Activated naive CD8-positive, alpha-beta T cell (primary cell): ENCODE measurements at regions not wholly inside any gene's neighbourhood (a gene's known extent, or its start where the extent isn't known, plus 50 kb on each side); places are given as distances from the start of the nearest gene placed in this dataset.
"Not testable (repeated sequence)": the region's sequence is repeated elsewhere in the genome, so short reads cannot be mapped to it uniquely, and the experiment has no call there.

Experiments
- H3K27ac Mint-ChIP-seq: one replicate; pipeline ENCODE4 v1.8.0; 2021; ENCODE audit warnings: mixed read lengths
- H3K27me3 Mint-ChIP-seq: one replicate; pipeline ENCODE4 v1.8.0; 2021; ENCODE audit warnings: mixed read lengths
- H3K36me3 Mint-ChIP-seq: one replicate; pipeline ENCODE4 v1.8.0; 2021; ENCODE audit warnings: mixed read lengths
- H3K4me1 Mint-ChIP-seq: one replicate; pipeline ENCODE4 v1.8.0; 2021; ENCODE audit warnings: low read depth, mixed read lengths
- H3K4me3 Mint-ChIP-seq: one replicate; pipeline ENCODE4 v1.8.0; 2021; ENCODE audit warnings: mild to moderate bottlenecking, mixed read lengths
- H3K9me3 Mint-ChIP-seq: one replicate; pipeline ENCODE4 v1.8.0; 2021; ENCODE audit warnings: low read depth, mixed read lengths

DNA sequence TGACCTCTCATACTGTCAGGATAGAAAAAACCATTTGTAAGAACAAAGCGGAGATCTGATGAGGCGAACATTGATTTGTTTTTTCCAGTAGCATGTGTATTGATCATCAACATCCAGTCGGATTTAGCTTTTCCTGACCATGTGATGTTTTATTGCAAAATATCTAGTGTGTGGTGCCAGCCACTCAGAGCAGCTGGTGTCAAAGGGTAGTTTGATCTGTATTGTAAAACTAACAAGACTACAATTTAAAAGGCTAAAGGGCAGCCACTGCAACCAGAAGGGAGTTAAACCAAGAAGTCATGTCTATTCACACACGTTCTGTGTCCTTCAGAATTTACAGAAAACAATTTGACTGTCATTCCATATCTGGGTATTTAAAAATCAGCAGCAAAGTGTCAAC, 719.0 kb upstream of the FRG1 start:
- Mint-ChIP-seq H3K4me1 (no peaks in the 10 kb centered on the region), H3K27ac (no peak overlapping the region), H3K27me3 (no peaks in the 10 kb centered on the region), H3K9me3 (peaks cover 4% of the 10 kb centered on the region), H3K36me3 (no peaks in the 10 kb centered on the region), H3K4me3 (no peak overlapping the region)

GRCh38 chr4:189228726-189229125, 711.9 kb upstream of the FRG1 start:
- Mint-ChIP-seq H3K4me1 (no peaks in the 10 kb centered on the region), H3K9me3 (no peaks in the 10 kb centered on the region), H3K4me3 (no peak overlapping the region), H3K36me3 (no peaks in the 10 kb centered on the region), H3K27ac (no peak overlapping the region), H3K27me3 (no peaks in the 10 kb centered on the region)

GRCh38 chr4:189232274-189232673, 708.4 kb upstream of the FRG1 start:
- no peaks in the 10 kb centered on the region for H3K27me3 Mint-ChIP-seq
- H3K27ac Mint-ChIP-seq = no peak overlapping the region
- H3K4me3 Mint-ChIP-seq = no peak overlapping the region
- no peaks in the 10 kb centered on the region for H3K36me3 Mint-ChIP-seq
- H3K4me1 Mint-ChIP-seq = no peaks in the 10 kb centered on the region
- no peaks in the 10 kb centered on the region for H3K9me3 Mint-ChIP-seq

GRCh38 chr4:189233754-189234153, 706.9 kb upstream of the FRG1 start:
- not testable (repeated sequence) for H3K27me3 Mint-ChIP-seq, H3K27ac Mint-ChIP-seq, H3K4me1 Mint-ChIP-seq, H3K4me3 Mint-ChIP-seq, H3K36me3 Mint-ChIP-seq, H3K9me3 Mint-ChIP-seq

DNA sequence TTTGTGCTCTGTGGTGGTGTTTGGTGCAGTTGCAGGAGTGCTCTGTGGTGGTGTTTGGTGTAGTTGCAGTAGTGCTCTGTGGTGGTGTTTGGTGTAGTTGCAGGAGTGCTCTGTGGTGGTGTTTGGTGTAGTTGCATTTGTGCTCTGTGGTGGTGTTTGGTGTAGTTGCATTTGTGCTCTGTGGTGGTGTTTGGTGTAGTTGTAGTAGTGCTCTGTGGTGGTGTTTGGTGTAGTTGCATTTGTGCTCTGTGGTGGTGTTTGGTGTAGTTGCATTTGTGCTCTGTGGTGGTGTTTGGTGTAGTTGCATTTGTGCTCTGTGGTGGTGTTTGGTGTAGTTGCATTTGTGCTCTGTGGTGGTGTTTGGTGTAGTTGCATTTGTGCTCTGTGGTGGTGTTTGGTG, 705.7 kb upstream of the FRG1 start:
- not testable (repeated sequence) for H3K4me3 Mint-ChIP-seq, H3K36me3 Mint-ChIP-seq, H3K27ac Mint-ChIP-seq, H3K27me3 Mint-ChIP-seq, H3K4me1 Mint-ChIP-seq, H3K9me3 Mint-ChIP-seq

- no peaks in the 10 kb centered on the region for H3K36me3 Mint-ChIP-seq
- no peak overlapping the region for H3K4me3 Mint-ChIP-seq
- H3K9me3 Mint-ChIP-seq = no peaks in the 10 kb centered on the region
- H3K4me1 Mint-ChIP-seq = no peaks in the 10 kb centered on the region
- H3K27me3 Mint-ChIP-seq = no peaks in the 10 kb centered on the region
- no peak overlapping the region for H3K27ac Mint-ChIP-seq
Measured at GRCh38 chr4:189235599-189235998, 705.1 kb upstream of the FRG1 start.

DNA sequence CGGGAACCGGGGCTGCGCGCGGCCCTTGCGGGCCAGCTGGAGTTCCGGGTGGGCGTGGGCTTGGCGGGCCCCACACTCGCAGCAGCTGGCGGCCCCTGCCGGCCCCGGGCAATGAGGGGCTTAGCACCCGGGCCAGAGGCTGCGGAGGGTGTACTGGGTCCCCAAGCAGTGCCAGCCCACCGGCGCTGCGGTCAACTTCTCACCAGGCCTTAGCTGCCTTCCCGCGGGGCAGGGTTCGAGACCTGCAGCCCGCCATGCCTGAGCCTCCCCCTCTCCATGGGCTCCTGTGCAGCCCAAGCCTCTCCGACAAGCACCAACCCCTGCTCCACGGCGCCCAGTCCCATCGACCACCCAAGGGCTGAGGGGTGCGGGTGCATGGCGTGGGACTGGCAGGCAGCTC, 704.4 kb upstream of the FRG1 start:
- not testable (repeated sequence) for H3K4me3 Mint-ChIP-seq, H3K36me3 Mint-ChIP-seq, H3K4me1 Mint-ChIP-seq, H3K9me3 Mint-ChIP-seq, H3K27ac Mint-ChIP-seq, H3K27me3 Mint-ChIP-seq

DNA sequence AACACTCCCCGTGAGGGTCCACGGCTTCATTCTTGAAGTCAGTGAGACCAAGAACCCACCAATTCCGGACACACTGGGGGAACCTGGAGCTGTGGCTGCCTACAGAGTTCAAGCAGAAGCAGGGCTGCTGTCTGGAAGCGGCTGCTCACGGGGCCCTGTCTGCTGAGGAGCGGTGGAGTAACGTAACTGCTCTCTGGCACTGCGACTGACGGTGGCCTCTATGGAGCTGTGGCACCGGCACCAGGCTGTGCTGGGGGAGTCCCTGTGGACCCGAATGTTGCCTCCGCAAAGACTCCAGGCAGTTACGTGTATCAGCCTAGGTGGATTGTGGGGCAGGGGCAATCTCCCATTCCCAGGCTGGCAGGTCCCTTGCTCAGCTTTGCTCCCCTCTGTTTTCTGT, 703.3 kb upstream of the FRG1 start:
- Mint-ChIP-seq H3K27me3 (no peaks in the 10 kb centered on the region), H3K4me1 (no peaks in the 10 kb centered on the region)

GRCh38 chr4:189255636-189256035, 685.0 kb upstream of the FRG1 start:
- no peaks in the 10 kb centered on the region for H3K4me1 Mint-ChIP-seq
- no peaks in the 10 kb centered on the region for H3K36me3 Mint-ChIP-seq
- no peak overlapping the region for H3K4me3 Mint-ChIP-seq
- H3K27me3 Mint-ChIP-seq = no peaks in the 10 kb centered on the region
- no peak overlapping the region for H3K27ac Mint-ChIP-seq
- peaks cover 14% of the 10 kb centered on the region for H3K9me3 Mint-ChIP-seq

More for the DNA sequence above, 703.3 kb upstream of the FRG1 start:
- no peak overlapping the region for H3K27ac Mint-ChIP-seq
- no peaks in the 10 kb centered on the region for H3K9me3 Mint-ChIP-seq
- no peak overlapping the region for H3K4me3 Mint-ChIP-seq
- H3K36me3 Mint-ChIP-seq = no peaks in the 10 kb centered on the region

GRCh38 chr4:189261475-189261874, 679.2 kb upstream of the FRG1 start:
- no peak overlapping the region for H3K4me3 Mint-ChIP-seq
- H3K27ac Mint-ChIP-seq = no peak overlapping the region
- no peaks in the 10 kb centered on the region for H3K27me3 Mint-ChIP-seq
- H3K36me3 Mint-ChIP-seq = no peaks in the 10 kb centered on the region
- H3K9me3 Mint-ChIP-seq = peaks cover 6% of the 10 kb centered on the region
- H3K4me1 Mint-ChIP-seq = no peaks in the 10 kb centered on the region

DNA sequence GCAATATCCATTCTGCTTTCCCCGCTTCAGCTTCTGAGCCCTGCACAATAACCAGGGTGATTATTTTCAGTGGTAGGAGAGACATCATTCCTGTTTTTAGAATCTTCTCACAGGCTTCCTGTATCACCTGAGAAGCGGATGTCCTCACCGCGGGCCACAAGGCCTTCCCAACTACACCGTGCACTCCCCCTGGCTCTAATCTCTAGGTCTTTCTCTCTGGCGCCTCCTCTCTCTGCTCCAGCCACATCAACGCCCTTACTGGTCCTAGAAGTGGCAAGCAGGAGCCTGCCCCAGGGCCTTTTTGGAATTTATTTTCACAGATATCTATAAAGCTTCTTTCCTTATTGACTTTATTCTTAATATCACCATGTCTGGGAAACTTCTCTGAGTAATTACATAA, 675.2 kb upstream of the FRG1 start:
- Mint-ChIP-seq H3K36me3 (no peaks in the 10 kb centered on the region), H3K27ac (no peak overlapping the region), H3K4me3 (no peak overlapping the region), H3K9me3 (peaks cover 10% of the 10 kb centered on the region), H3K27me3 (no peaks in the 10 kb centered on the region), H3K4me1 (no peaks in the 10 kb centered on the region)

DNA sequence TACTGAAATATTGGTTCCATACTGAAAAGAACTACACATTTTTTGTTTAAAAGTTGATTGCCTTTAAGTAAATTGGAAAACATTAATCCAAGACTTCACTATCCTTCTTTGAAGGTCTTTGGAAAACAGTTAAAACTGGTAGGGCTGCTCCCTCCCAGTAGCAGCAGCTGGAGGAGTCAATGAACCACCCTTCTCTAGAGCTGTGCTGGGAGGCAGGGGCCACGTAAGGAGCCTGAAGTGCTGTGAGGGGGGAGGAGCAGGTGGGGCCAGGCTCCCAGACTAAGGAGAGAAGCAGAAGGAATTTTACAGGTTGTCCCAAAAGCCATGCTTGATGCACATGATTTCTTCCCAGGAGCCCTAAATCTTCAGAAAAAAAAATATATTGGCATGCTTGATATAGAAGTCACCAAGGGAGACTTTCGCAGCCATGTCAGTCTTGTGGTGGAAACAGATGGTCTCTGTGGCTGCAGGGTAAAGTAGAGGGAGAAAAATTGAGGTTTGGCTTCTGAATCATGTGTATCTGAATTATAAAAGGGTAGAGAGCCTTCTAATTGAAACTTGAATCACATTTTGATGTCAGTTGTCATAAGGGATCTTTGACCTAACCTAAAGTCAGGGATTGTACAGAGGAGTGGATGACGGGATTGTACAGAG, 673.2 kb upstream of the FRG1 start:
- H3K4me1 Mint-ChIP-seq = no peaks in the 10 kb centered on the region
- no peak overlapping the region for H3K27ac Mint-ChIP-seq
- peaks cover 4% of the 10 kb centered on the region for H3K9me3 Mint-ChIP-seq

GRCh38 chr4:189278597-189279165, 662.0 kb upstream of the FRG1 start:
- H3K27ac Mint-ChIP-seq = no peak overlapping the region
- H3K4me3 Mint-ChIP-seq = no peak overlapping the region
- H3K36me3 Mint-ChIP-seq = no peaks in the 10 kb centered on the region
- no peaks in the 10 kb centered on the region for H3K4me1 Mint-ChIP-seq
- no peaks in the 10 kb centered on the region for H3K9me3 Mint-ChIP-seq
- H3K27me3 Mint-ChIP-seq = no peaks in the 10 kb centered on the region

More for the DNA sequence above, 673.2 kb upstream of the FRG1 start:
- H3K4me3 Mint-ChIP-seq = no peak overlapping the region
- no peaks in the 10 kb centered on the region for H3K36me3 Mint-ChIP-seq
- no peaks in the 10 kb centered on the region for H3K27me3 Mint-ChIP-seq

- Mint-ChIP-seq H3K27ac (no peak overlapping the region), H3K36me3 (no peaks in the 10 kb centered on the region), H3K4me3 (no peak overlapping the region), H3K4me1 (no peaks in the 10 kb centered on the region), H3K9me3 (no peaks in the 10 kb centered on the region), H3K27me3 (no peaks in the 10 kb centered on the region)
Measured at GRCh38 chr4:189279188-189279587, 661.5 kb upstream of the FRG1 start.

DNA sequence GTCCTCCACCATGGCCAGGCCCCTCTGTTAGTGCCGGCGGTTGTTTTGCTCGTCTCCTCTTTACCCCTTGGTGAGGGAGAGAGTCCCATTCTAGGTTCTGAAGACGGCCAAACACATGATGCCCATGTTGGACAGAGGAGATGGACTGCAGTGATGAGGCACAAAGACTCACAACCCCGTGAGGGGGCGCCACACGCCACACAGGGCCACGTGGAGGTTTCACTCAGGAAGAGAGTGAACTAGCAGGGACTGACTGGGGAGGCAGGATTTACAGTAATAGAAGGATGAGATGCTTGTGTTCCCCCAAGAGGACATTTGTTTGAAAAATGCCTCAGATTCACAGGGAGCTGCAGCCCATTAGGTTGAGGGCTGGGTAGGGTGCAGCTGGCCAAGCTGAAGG, 655.3 kb upstream of the FRG1 start:
- Mint-ChIP-seq H3K4me3 (no peak overlapping the region), H3K27me3 (no peaks in the 10 kb centered on the region), H3K4me1 (no peaks in the 10 kb centered on the region), H3K36me3 (no peaks in the 10 kb centered on the region), H3K27ac (no peak overlapping the region), H3K9me3 (no peaks in the 10 kb centered on the region)

DNA sequence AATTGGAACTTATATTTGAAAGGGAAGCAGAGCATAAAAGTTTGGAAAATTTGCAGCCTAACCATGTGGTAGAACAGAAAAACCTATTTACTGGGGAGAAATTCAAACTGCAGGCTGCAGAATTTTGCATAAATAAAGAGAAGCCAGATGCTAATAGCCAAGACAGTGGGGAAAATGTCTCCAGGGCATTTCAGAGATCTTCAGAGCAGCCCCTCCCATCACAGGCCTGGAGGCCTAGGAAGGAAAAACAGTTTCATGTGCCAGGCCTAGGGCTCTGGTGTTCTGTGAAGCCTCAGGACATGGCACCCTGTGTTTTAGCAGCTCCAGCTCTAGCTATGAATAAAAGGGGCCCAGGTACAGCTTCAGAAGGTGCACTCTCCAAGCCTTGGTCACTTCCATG, 648.7 kb upstream of the FRG1 start:
- Mint-ChIP-seq H3K27me3 (no peaks in the 10 kb centered on the region), H3K27ac (no peak overlapping the region), H3K4me3 (no peak overlapping the region), H3K9me3 (no peaks in the 10 kb centered on the region), H3K4me1 (no peaks in the 10 kb centered on the region), H3K36me3 (no peaks in the 10 kb centered on the region)
